Suprapubic skin (tissue), 4 donors: ENCODE measurements at regions not wholly inside any gene's neighbourhood (a gene's known extent, or its start where the extent isn't known, plus 50 kb on each side); places are given as distances from the start of the nearest gene placed in this dataset.

Experiments
- EP300 ChIP-seq: sonication (generic); formaldehyde crosslinking; IDR thresholded peaks from one replicate; pipeline ENCODE4 v1.6.1; 2017; ENCODE audit warnings: antibody characterized with exemption
- POLR2A ChIP-seq, 2 donors: fragments of 450-650 bp; IDR thresholded peaks; one replicate each; pipeline ENCODE4 v1.6.1; 2017; ENCODE audit warnings: antibody characterized with exemption in 2 of 2, mild to moderate bottlenecking in 2 of 2, moderate library complexity in 2 of 2
- POLR2AphosphoS5 ChIP-seq, 3 donors: sonication (generic); formaldehyde crosslinking; IDR thresholded peaks; one replicate each; pipeline ENCODE4 v1.6.1; 2017; ENCODE audit warnings: antibody characterized with exemption in 3 of 3
- TF ChIP-seq, protein P1 (sequence below), 2 donors: fragments of 200-600 bp in 1 of 2; fragments of 450-650 bp in 1 of 2; sonication (generic) in 1 of 2; IDR thresholded peaks; one replicate each; pipeline ENCODE4 v1.5.1; 2016 to 2019; ENCODE audit warnings: antibody characterized with exemption in 2 of 2, mild to moderate bottlenecking in 1 of 2, moderate library complexity in 1 of 2

DNA sequence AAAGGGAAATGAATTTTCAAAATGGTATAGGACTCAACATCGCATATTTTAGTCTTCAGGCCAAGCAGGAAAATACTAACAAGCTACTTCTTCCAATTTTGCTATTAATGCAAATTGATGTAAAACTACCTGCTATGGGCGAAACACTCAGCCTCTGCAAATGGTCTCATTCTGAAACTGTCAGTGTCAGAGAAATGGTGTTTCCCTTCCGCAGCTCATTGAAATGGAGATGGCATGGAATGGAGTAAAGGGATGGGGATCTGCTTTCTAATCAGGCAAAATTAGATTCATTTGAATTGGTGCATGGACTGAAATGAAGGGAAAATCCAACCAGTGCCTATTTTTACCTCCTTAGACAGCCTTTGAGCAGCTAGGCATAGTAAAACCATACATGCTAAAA lies 80.4 kb upstream of the EEA1 start:
- TF ChIP-seq, protein P1, sequence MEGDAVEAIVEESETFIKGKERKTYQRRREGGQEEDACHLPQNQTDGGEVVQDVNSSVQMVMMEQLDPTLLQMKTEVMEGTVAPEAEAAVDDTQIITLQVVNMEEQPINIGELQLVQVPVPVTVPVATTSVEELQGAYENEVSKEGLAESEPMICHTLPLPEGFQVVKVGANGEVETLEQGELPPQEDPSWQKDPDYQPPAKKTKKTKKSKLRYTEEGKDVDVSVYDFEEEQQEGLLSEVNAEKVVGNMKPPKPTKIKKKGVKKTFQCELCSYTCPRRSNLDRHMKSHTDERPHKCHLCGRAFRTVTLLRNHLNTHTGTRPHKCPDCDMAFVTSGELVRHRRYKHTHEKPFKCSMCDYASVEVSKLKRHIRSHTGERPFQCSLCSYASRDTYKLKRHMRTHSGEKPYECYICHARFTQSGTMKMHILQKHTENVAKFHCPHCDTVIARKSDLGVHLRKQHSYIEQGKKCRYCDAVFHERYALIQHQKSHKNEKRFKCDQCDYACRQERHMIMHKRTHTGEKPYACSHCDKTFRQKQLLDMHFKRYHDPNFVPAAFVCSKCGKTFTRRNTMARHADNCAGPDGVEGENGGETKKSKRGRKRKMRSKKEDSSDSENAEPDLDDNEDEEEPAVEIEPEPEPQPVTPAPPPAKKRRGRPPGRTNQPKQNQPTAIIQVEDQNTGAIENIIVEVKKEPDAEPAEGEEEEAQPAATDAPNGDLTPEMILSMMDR (IDR thresholded peaks at IDR 0.05), result no peak
- no peak for TF ChIP-seq EP300
- TF ChIP-seq POLR2AphosphoS5 (IDR thresholded peaks at IDR 0.05), result no peak
- no peak for TF ChIP-seq POLR2A (IDR thresholded peaks at IDR 0.05)
